Anterior cingulate cortex (tissue), 58 donors: ENCODE measurements at regions not wholly inside any gene's neighbourhood (a gene's known extent, or its start where the extent isn't known, plus 50 kb on each side); places are given as distances from the start of the nearest gene placed in this dataset.
"Not testable (repeated sequence)": the region's sequence is repeated elsewhere in the genome, so short reads cannot be mapped to it uniquely, and the experiment has no call there.

Experiments used
- DNase-seq, 58 donors: peaks; one replicate each; lab custom pipeline; 2025; lab: John Stamatoyannopoulos, UW

DNA sequence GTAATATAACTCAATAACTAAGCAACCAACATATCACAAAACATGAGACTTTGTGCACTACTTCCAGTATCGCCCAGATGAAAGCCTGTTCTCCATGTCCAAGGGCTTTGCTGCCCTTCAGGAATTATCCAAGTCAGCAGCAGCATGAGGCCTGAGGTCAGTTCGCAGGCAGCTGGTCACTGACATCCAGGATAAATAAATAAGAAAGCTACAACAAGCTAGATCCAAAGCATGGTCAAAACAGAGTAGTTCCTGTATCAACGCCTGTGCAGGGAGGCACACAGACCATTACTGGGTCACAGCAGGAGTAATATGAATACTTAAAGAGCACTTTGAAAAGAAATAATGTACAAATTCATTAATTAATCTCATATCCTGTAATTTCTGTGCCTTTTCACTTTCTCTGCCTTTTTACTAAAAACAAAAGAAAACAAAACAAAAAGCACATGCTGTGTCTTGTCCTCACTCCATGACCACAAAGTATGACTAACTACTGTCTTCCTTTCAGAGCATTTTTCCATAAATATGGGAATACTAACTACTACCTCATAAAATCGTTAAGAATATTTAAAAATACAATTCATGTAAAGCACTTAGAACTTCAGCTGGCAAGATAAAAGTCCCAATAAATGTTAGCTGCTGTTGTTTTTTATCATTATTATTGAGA lies 374.9 kb upstream of the IRAK1BP1 start:
- DNase-seq = no peak

DNA sequence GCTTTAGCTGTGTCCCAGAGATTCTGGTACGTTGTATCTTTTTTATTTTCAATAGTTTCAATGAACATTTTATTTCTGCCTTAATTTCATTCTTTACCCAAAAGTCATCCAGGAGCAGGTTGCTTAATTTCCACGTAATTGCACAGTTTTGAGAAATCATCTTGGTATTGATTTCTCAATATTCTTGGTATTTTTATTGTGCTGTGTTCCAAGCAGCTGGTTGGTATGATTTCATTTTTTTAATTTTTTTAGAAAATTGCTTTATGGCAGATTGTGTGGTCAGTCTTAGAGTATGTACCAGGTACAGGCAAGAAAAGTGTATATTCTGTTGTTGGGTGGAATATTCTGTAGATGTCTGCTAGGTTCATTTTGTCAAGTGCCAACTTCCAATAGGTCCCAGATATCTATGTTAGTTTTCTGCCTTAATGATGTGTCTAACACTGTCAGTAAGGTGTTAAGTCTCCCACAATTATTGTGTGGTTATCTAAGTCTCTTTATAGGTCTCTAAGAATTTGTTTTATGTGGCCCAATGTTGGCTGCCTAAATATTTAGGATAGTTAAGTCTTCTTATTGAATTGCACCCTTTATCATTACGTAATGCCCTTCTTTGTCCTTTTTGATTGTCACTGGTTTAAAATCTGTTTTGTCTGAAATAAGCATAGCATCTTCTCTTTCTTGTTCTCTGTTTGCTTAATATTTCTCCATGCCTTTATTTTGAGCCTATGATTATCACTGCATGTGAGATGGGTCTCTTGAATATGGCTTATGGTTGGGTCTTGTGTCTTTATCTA lies 366.9 kb upstream of the IRAK1BP1 start:
- no peak for DNase-seq

DNA sequence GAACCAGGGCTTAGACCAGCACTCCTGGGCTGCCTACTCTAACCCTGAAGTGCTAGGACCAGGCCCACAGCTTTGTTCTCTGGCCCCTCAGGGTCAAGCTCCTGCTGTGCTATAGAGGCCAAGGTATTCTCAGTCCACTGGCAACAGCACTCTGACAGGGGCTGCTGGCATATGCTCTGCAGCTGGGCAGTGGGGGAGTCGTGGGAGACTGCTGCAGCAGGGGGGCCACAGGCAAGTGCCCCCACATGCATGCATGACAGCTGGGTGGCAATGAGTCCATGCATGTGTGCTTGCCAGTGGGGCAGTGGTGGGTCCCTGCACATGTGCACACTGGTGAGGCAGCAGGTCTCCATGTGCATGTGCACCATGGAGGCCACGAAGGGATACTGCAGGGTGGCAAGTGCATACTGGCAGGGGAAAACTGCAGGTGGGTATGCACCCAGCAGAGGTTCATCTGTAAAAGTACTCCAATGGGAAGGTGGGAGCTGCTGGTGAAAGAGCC lies 364.9 kb upstream of the IRAK1BP1 start:
- DNase-seq = no peak

GRCh38 chr6:78505178-78505577 lies 362.2 kb upstream of the IRAK1BP1 start:
- no peak for DNase-seq

DNA sequence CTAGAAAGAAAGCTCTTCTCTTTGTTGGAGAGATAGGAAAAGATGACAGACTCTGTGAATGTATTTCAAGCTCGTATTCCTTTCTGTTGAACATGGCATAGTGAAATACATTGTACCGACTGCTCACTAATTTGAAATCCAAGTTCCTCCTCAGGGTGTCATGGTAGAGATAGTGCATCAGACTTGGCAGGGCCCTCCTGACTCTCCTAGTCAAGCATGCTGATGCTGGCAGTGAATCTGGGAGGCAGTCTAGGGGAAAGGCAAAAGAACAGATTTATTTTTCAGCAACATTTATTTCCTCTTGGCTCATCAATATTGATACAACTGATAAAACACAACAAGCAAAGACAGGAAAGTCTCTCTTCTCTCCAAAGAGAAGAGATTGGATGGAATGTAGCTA lies 356.3 kb upstream of the IRAK1BP1 start:
- DNase-seq = no peak

GRCh38 chr6:78513856-78514255 lies 353.5 kb upstream of the IRAK1BP1 start:
- DNase-seq = no peak

DNA sequence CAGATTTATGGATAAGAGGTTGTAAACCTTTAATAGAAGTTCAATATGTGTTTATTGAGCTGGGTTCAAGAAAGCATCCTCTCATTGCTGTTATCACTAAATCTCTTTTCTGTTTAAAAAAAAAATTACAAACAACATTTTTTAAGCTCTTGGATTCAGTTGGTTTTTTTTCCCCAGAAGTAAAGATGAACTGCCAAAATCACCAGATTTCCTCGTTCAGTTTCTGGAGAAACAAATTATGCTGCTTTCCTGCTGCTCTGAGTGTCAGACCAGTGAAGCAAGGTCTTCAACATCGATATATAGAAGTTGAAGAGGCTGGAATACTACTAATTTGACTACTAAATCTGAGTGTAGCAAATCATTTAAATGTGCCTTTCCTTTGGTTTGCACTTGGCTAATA lies 352.1 kb upstream of the IRAK1BP1 start:
- DNase-seq = no peak

DNA sequence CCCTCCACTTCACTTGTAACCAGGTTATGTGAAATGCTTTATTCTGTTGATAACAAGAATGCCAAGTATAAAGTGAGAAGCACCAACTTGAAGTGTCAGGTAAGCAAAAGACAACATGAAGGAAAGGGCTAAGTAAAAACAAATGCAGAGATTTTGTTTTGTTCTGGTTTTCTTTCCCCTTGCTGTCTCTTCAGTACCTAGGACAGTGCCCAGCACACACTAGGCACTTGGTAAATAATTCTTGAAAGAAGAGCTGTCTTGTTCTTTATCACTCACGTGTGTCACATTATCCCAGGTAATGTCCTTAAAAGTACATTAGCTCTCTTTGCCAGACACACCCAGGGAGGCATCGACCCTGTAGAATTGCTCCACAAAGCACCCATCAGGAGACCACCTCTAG lies 350.0 kb upstream of the IRAK1BP1 start:
- no peak for DNase-seq

GRCh38 chr6:78523622-78524021 lies 343.7 kb upstream of the IRAK1BP1 start:
- DNase-seq = no peak

DNA sequence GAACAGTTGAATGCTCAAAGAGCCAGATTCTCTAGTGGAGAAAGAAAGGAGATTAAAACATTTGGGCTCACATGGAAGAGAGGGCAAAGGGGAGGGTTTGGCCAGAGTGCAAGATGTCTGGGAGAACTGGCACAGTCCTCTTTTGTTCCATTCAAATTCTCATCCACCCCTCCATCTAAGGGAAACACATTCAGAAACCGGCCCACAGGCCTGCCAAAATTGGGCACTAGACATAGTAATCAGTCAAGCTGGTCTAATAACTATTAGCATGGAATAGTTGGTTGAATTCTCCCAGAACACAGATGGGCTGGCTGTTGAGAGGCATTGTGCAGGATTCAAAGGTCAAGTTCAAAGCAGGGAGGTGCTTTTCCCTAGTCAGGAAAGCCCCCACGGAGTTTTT lies 341.4 kb upstream of the IRAK1BP1 start:
- peak in 43 of 58 donors; percentile 0 to 74 (median 15) for DNase-seq

DNA sequence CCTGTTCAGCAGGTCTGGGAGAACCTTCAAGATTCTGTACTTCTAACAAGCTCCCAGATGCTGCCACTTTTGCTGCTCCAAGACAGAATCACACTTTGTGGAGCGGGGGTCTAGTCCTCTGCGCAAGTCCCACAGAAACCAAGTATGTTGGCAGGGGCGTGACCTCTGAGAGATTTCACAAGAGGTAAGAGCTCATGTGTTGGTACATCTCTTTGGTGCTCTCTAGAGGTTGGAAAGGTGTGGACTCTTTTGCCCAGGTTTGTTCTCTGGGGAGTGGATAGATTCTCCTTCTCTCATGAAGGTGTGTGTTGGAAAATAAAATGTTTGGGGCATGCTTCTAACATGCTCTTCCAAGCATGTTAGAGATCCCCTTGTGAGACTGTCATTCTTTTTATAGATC lies 340.9 kb upstream of the IRAK1BP1 start:
- DNase-seq = no peak

DNA sequence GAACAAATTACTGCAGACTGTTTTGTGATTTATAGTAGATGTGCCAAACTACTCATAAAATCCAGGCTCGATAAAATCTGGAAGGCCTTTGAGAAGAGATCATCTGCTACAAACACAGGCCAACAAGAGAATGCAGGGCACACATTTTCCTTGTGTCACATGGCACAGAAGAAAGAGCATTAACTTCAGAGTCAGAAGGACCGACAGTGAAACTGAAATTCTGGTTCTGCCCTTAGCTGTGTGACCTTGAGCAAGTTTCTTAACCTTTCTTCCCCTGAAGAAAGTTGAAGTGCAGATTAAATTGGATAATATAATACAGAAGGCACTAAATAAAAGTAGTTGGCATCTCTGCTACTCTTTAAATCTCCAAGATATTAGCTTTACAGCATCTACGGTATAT lies 338.4 kb upstream of the IRAK1BP1 start:
- DNase-seq = no peak

DNA sequence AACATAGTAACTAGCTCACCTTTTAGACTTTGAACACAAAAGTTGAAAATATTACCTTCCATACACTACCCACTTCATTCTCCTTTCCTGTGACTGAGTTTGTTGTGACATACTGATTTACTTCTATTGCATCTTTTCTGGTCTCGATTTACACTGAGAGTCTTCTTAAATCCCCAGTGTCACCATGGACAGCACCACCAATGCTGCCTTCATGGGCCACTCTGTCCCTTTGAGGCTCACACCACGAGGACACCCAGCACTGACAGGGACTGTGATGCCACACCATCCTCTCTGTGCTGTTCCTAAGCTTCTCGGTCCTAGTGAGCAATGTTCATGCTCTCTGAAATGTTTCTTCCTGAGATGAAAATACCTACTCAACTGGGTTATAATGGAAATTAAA lies 337.1 kb upstream of the IRAK1BP1 start:
- DNase-seq = no peak

DNA sequence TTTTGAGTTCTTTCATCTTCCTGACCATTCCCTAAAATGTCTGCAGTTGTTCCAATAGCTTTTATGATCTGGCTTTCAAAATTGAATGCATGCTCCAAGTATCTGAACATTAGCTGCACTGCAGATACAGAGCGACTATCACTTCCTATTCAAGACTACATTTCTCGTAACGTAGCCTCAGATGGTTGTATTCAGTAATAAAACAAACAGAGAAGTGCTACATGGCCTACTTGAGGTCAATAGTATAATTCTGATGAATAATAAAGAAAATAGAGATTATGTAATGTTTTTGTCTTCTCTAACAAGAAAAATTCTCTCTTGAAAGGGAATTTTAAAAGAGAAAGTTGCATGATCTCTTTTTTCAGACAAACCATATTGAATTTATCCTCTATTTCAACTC lies 333.9 kb upstream of the IRAK1BP1 start:
- no peak for DNase-seq

DNA sequence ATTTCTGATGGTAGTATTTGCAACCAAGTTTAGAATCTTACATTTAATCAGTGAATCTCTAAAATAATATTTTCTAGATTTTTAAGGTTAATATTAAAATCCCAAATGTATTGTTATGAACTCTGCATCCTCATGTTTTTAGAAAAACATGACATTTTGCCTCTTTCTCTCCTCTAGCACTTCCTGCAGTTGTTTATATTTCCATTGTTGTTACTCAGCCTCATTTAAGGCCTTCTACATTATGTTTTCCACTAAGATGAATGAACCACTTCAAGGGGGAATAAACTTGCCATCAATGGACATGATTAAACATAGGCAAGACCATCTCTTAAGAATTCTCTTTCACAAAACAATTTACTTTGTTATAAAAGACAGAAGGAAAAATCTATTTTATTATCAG lies 333.5 kb upstream of the IRAK1BP1 start:
- DNase-seq = no peak

DNA sequence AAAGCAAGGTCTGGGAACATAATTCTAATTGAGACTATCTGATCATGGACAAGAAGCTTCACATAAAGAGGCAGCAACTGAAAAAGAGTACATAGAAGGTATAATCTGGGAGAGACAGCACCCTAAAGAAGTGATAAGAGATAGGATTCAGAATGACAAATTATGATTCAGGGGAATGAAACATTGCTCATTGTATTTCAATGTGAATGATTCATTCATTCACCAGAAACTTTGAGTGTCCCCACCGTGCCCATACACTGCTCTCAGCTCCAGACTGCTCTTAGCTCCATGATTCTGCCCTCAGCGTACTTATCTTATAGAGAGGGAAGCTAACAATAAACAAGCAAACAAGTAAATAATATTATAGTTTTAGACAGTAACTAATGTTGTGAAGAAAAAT lies 329.3 kb upstream of the IRAK1BP1 start:
- DNase-seq = no peak

GRCh38 chr6:78547636-78548035 lies 319.7 kb upstream of the IRAK1BP1 start:
- DNase-seq = not testable (repeated sequence)

- no peak for DNase-seq
Measured at GRCh38 chr6:78551361-78551760, 316.0 kb upstream of the IRAK1BP1 start.

DNA sequence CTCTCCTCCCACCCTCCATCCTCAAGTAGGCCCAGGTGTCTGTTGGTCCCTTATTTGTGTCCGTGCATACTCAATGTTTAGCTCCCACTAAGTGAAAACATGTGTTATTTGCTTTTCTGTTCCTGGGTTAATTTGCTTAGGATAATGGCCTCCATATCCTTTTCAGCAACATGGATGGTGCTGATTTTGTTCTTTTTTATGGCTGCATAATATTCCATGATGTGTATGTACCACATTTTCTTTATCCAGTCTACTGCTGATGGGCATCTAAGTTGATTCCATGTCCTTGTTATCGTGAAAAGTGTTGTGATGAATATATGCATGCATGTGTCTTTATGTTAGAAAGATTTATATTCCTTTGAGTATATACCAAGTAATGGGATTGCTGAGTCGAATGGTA lies 314.9 kb upstream of the IRAK1BP1 start:
- DNase-seq = no peak

DNA sequence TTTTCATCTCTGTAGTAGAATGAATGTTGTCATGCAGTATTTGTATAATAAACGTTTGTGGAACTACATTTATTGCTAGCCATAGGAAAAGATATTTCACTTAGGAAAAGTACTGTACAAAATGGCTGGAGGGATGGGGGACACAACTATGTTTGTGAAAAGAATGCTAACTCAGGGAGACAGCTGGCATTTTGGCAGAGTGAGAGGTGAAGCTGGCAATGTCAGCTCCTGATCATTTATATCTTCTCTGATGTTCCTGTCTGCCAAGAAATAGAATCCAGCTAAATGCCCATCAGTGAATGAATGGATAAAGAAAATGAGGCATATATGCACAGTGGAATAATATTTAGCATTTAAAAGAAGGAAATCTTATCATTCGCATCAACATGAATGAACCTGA lies 313.0 kb upstream of the IRAK1BP1 start:
- no peak for DNase-seq

DNA sequence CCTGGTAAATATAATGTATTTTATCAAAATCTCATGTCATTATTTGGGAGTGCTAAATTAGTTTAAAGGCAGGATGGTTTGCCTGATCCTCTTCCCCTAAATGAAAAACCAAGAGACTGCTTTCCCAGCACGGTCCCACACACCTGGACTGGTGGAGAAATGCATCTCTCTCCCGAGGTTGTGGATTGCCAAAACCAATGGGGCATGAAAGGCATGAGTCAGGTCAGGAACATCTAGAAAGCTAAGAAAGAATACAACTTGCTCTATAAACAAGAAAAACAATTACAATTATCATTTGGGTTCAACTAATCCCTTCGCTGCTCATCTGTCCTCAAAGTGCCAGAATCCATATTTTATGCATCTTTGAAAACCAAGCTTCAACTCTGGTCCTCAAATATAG lies 308.3 kb upstream of the IRAK1BP1 start:
- DNase-seq = no peak

DNA sequence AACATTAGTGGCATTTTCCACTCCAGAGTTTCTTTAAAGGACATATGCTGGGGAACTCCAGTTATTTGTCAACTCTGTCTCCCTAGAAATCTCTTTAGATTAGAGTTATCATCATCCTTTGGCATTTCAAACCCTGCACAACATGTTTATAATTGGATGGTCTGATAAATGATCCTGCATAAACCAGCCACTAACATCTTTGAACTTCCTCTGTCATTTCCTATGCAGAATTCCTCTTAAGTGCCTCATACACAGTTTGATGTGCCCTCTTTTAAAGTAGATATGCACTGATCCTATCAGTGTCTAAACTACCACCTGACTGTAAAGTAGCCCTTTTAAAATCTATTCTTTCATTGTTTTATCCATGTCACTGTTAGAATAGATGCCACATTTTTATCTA lies 306.3 kb upstream of the IRAK1BP1 start:
- DNase-seq = no peak
